ENCODE measurements at regions not wholly inside any gene's neighbourhood (a gene's known extent, or its start where the extent isn't known, plus 50 kb on each side); places are given as distances from the start of the nearest gene placed in this dataset.

- DNase-seq (ENCODE audit: low spot score in 2 of 2) = no peak
- H3K27ac Mint-ChIP-seq (ENCODE audit: low read depth) = no peak overlapping the region
- H3K27me3 Mint-ChIP-seq = no peaks in the 10 kb centered on the region
- H3K4me1 Mint-ChIP-seq = no peaks in the 10 kb centered on the region
- no peak overlapping the region for H3K4me3 Mint-ChIP-seq
- H3K9me3 Mint-ChIP-seq = peaks cover 12% of the 10 kb centered on the region
- no peaks in the 10 kb centered on the region for H3K36me3 Mint-ChIP-seq (ENCODE audit: insufficient read depth)
- ATAC-seq (replicated peaks; ENCODE audit: extremely low read depth, poor library complexity, severe bottlenecking) = no peak
These were observed 88.1 kb upstream of the NAV3 start for GRCh38 chr12:77742631-77743030.

DNA sequence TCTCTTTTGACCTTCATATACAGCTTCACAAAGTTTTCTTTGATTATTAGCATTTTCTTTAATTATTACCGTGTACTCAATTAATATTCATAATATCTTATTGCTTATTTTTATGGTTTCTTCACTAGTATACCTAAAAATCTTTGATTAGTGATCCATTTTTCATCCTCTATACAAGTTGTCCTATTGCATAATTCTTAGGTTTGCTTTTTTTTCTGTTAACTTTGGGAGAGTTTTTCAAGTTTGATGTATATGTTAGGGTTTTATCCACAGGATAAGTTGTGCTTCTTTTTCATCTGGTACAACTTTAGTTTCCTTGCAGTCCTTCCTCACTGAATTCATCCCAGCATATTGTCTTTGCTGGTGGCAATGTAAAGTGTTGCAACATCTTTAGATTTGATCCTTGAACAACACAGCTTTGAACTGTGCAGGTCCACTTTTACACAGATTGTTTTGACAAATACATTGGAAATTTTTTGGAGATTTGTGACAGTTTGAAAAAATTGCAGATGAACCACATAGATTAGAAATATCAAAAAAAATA is 88.6 kb upstream of the NAV3 start:
- Mint-ChIP-seq H3K36me3 (ENCODE audit: insufficient read depth) (no peaks in the 10 kb centered on the region), H3K4me3 (no peak overlapping the region), H3K4me1 (no peaks in the 10 kb centered on the region), H3K27ac (ENCODE audit: low read depth) (no peak overlapping the region), H3K9me3 (peaks cover 12% of the 10 kb centered on the region), H3K27me3 (no peaks in the 10 kb centered on the region)
- no peak for ATAC-seq (replicated peaks; ENCODE audit: extremely low read depth, poor library complexity, severe bottlenecking)
- no peak for DNase-seq (ENCODE audit: low spot score in 2 of 2)

GRCh38 chr12:77736219-77736965 is 94.3 kb upstream of the NAV3 start:
- no peaks in the 10 kb centered on the region for H3K4me1 Mint-ChIP-seq
- DNase-seq (ENCODE audit: low spot score in 2 of 2) (no peak), ATAC-seq (replicated peaks; ENCODE audit: extremely low read depth, poor library complexity, severe bottlenecking) (no peak)
- no peaks in the 10 kb centered on the region for H3K36me3 Mint-ChIP-seq (ENCODE audit: insufficient read depth)
- no peaks in the 10 kb centered on the region for H3K27me3 Mint-ChIP-seq
- no peak overlapping the region for H3K27ac Mint-ChIP-seq (ENCODE audit: low read depth)
- peaks cover 12% of the 10 kb centered on the region for H3K9me3 Mint-ChIP-seq
- no peak overlapping the region for H3K4me3 Mint-ChIP-seq

DNA sequence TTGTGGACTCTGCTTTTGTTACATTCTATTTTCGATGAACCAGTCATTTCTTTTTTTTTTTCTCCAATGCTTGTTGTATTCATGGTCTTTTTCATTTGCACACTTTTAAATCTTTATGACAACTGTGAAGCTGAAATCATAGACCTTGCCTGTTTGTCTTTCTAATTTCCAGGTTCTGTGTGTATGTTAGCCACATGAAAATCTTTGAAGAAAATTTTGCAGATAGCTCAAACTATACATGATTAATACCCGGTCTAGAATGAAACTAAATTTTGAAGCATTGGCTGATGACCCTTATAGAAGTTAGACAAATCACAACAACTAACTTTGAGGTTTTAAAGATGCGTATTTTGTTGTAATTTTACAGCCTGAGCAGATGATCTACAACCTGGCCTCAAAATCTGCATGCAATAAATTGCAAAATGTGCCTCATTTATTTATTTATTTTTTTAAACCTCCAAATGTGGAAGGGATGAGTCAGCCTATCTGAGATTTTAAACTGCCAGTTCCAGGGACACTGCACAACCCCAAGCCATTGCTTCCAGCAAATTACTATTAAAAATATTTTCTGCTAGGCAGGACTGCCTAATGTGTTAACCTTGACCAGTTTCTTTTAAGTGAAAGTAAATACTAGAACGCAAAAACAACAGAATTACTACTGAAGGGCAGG is 96.3 kb upstream of the NAV3 start:
- no peak for ATAC-seq (replicated peaks; ENCODE audit: extremely low read depth, poor library complexity, severe bottlenecking)
- no peak overlapping the region for H3K27ac Mint-ChIP-seq (ENCODE audit: low read depth)
- DNase-seq (ENCODE audit: low spot score in 2 of 2) = no peak

GRCh38 chr12:77728018-77728417 is 102.7 kb upstream of the NAV3 start:
- Mint-ChIP-seq H3K27ac (ENCODE audit: low read depth) (no peak overlapping the region), H3K9me3 (peaks cover 14% of the 10 kb centered on the region), H3K4me3 (no peak overlapping the region)

More for the DNA sequence above, 96.3 kb upstream of the NAV3 start:
- Mint-ChIP-seq H3K4me3 (no peak overlapping the region), H3K36me3 (ENCODE audit: insufficient read depth) (no peaks in the 10 kb centered on the region), H3K4me1 (no peaks in the 10 kb centered on the region), H3K9me3 (peaks cover 6% of the 10 kb centered on the region), H3K27me3 (no peaks in the 10 kb centered on the region)

DNA sequence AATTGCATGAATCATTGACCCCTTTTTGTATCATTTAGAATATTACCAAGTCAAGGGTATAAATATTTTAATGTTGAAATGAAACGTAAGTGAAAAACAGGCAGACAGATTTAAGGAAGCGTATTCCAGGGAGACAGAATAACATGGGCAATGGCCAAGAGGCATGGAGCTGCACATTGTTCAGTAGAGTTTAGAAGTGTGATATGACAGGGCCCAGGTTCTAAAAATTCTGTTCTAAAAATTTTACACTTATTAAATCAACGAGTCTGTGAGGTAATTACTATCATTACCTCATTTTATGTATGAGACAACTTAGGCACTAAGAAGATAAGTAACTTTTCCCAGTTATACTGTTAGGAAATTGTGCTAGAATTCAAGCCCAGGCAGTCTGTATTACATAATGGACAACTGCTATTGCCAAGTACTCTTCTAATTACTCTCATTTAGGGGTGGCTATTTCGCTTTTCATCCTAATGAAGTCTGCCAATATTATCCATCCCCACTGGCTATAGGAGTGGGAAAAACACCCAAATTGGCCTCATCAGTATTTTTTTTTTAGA is 103.2 kb upstream of the NAV3 start:
- H3K36me3 Mint-ChIP-seq (ENCODE audit: insufficient read depth) = no peaks in the 10 kb centered on the region
- H3K27ac Mint-ChIP-seq (ENCODE audit: low read depth) = no peak overlapping the region
- H3K27me3 Mint-ChIP-seq = no peaks in the 10 kb centered on the region
- DNase-seq (ENCODE audit: low spot score in 2 of 2) = no peak
- peaks cover 14% of the 10 kb centered on the region for H3K9me3 Mint-ChIP-seq
- H3K4me1 Mint-ChIP-seq = no peaks in the 10 kb centered on the region
- ATAC-seq (replicated peaks; ENCODE audit: extremely low read depth, poor library complexity, severe bottlenecking) = no peak
- H3K4me3 Mint-ChIP-seq = no peak overlapping the region

More at GRCh38 chr12:77728018-77728417, 102.7 kb upstream of the NAV3 start:
- no peaks in the 10 kb centered on the region for H3K36me3 Mint-ChIP-seq (ENCODE audit: insufficient read depth)
- no peak for DNase-seq (ENCODE audit: low spot score in 2 of 2)
- no peaks in the 10 kb centered on the region for H3K4me1 Mint-ChIP-seq
- no peak for ATAC-seq (replicated peaks; ENCODE audit: extremely low read depth, poor library complexity, severe bottlenecking)
- H3K27me3 Mint-ChIP-seq = no peaks in the 10 kb centered on the region

DNA sequence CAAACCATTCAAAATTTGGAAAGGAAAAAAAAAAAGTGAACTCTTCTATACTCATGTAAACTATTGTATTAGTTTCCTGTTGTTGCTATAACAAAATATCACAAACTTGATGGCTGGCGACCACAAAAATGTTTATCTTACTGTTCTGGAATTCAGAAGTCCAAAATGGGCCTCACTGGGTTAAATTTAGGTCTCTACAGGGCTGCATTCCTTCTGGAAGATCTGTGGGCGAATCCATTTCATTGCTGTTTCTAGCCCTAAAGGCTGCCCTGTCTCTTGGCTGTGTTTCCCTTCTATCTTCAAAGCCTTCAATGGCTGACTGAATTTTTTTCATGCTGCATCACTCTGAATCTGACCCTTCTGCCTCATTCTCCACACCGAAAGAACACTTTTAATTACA is 105.1 kb upstream of the NAV3 start:
- Mint-ChIP-seq H3K36me3 (ENCODE audit: insufficient read depth) (no peaks in the 10 kb centered on the region), H3K4me3 (no peak overlapping the region), H3K9me3 (peaks cover 17% of the 10 kb centered on the region), H3K4me1 (no peaks in the 10 kb centered on the region), H3K27ac (ENCODE audit: low read depth) (no peak overlapping the region), H3K27me3 (no peaks in the 10 kb centered on the region)
- ATAC-seq (replicated peaks; ENCODE audit: extremely low read depth, poor library complexity, severe bottlenecking) (no peak), DNase-seq (ENCODE audit: low spot score in 2 of 2) (no peak)

- H3K36me3 Mint-ChIP-seq (ENCODE audit: insufficient read depth) = no peaks in the 10 kb centered on the region
- no peaks in the 10 kb centered on the region for H3K4me1 Mint-ChIP-seq
- ATAC-seq (replicated peaks; ENCODE audit: extremely low read depth, poor library complexity, severe bottlenecking) (no peak), DNase-seq (ENCODE audit: low spot score in 2 of 2) (no peak)
- no peak overlapping the region for H3K27ac Mint-ChIP-seq (ENCODE audit: low read depth)
- H3K9me3 Mint-ChIP-seq = peaks cover 22% of the 10 kb centered on the region
- no peaks in the 10 kb centered on the region for H3K27me3 Mint-ChIP-seq
- H3K4me3 Mint-ChIP-seq = no peak overlapping the region
These were observed 106.2 kb upstream of the NAV3 start for GRCh38 chr12:77724367-77724957.

DNA sequence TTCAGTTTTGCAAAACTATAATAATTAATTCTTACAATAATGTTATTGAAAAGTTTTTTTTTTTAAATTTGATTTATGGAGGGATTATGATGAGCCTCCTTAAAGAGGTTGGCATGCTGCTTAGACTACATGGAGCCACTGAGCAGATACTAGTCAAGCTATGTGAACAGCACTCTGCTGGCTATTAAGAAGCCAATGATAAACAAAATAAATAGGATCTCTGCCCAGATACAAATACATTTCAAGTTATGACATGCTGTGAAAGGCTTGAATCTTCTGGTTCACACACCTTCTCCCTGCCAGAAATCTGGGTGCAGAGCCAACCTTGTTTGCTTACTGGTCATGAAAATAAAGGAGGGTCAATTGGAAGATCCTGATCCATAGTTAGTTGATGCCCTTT is 107.4 kb upstream of the NAV3 start:
- Mint-ChIP-seq H3K36me3 (ENCODE audit: insufficient read depth) (no peaks in the 10 kb centered on the region), H3K4me3 (no peak overlapping the region), H3K4me1 (no peaks in the 10 kb centered on the region), H3K27ac (ENCODE audit: low read depth) (no peak overlapping the region), H3K9me3 (peaks cover 22% of the 10 kb centered on the region), H3K27me3 (no peaks in the 10 kb centered on the region)
- ATAC-seq (replicated peaks; ENCODE audit: extremely low read depth, poor library complexity, severe bottlenecking) (no peak), DNase-seq (ENCODE audit: low spot score in 2 of 2) (no peak)

- DNase-seq (ENCODE audit: low spot score in 2 of 2) = no peak
- H3K27ac Mint-ChIP-seq (ENCODE audit: low read depth) = no peak overlapping the region
These were observed 108.2 kb upstream of the NAV3 start for GRCh38 chr12:77722536-77722935.

GRCh38 chr12:77720258-77720657 is 110.4 kb upstream of the NAV3 start:
- H3K4me1 Mint-ChIP-seq = no peaks in the 10 kb centered on the region
- DNase-seq (ENCODE audit: low spot score in 2 of 2) (no peak), ATAC-seq (replicated peaks; ENCODE audit: extremely low read depth, poor library complexity, severe bottlenecking) (no peak)
- H3K27me3 Mint-ChIP-seq = no peaks in the 10 kb centered on the region
- no peak overlapping the region for H3K27ac Mint-ChIP-seq (ENCODE audit: low read depth)
- H3K36me3 Mint-ChIP-seq (ENCODE audit: insufficient read depth) = no peaks in the 10 kb centered on the region
- no peak overlapping the region for H3K4me3 Mint-ChIP-seq
- peaks cover 8% of the 10 kb centered on the region for H3K9me3 Mint-ChIP-seq

More at GRCh38 chr12:77722536-77722935, 108.2 kb upstream of the NAV3 start:
- H3K4me3 Mint-ChIP-seq = no peak overlapping the region
- H3K36me3 Mint-ChIP-seq (ENCODE audit: insufficient read depth) = no peaks in the 10 kb centered on the region
- H3K27me3 Mint-ChIP-seq = no peaks in the 10 kb centered on the region
- peaks cover 22% of the 10 kb centered on the region for H3K9me3 Mint-ChIP-seq
- H3K4me1 Mint-ChIP-seq = no peaks in the 10 kb centered on the region
- ATAC-seq (replicated peaks; ENCODE audit: extremely low read depth, poor library complexity, severe bottlenecking) = no peak

DNA sequence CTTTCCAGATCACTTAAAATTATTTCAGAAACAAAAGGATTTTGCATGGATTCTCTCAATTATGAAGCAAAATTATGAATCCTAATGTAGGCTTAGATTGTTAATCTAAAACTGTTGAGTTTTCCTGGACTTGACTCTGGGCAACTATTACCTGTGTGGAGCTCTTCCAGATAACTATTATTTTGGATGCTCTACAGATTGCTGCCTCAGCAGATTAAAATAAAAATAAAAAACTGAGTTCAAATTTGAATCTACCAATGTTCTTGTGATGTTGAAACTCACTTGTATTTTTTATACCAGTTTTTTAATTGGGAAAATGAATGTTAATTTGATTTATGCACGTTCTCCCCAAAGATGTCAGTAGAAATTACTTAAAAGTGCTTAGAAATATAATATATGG is 120.5 kb upstream of the NAV3 start:
- no peaks in the 10 kb centered on the region for H3K4me1 Mint-ChIP-seq
- no peak for ATAC-seq (replicated peaks; ENCODE audit: extremely low read depth, poor library complexity, severe bottlenecking)
- no peak for DNase-seq (ENCODE audit: low spot score in 2 of 2)
- H3K4me3 Mint-ChIP-seq = no peak overlapping the region
- no peaks in the 10 kb centered on the region for H3K27me3 Mint-ChIP-seq
- no peaks in the 10 kb centered on the region for H3K36me3 Mint-ChIP-seq (ENCODE audit: insufficient read depth)
- H3K27ac Mint-ChIP-seq (ENCODE audit: low read depth) = no peak overlapping the region
- H3K9me3 Mint-ChIP-seq = no peaks in the 10 kb centered on the region
